ENCODE measurements at regions not wholly inside any gene's neighbourhood (a gene's known extent, or its start where the extent isn't known, plus 50 kb on each side); places are given as distances from the start of the nearest gene placed in this dataset.
A peak's percentile ranks its signal among the peaks of the same experiment; 100 is the strongest.
"Not testable (repeated sequence)": the region's sequence is repeated elsewhere in the genome, so short reads cannot be mapped to it uniquely, and the experiment has no call there.

- in situ Hi-C loops (cut with MboI; ENCODE audit: low pct_unique_long_range_greater_than_20kb, low sequenced_read_pairs): no loop called here
- no peak for DNase-seq
Measured at GRCh38 chr10:25843551-25844170, 90.4 kb upstream of the MYO3A start.

GRCh38 chr10:25844716-25845115, 89.3 kb upstream of the MYO3A start:
- DNase-seq; in situ Hi-C loops (cut with MboI; ENCODE audit: low pct_unique_long_range_greater_than_20kb, low sequenced_read_pairs): not testable (repeated sequence)

- DNase-seq: no peak
- in situ Hi-C loops (cut with MboI; ENCODE audit: low pct_unique_long_range_greater_than_20kb, low sequenced_read_pairs): no loop called here
Measured at GRCh38 chr10:25849268-25849667, 84.8 kb upstream of the MYO3A start.

- no peak for DNase-seq
- in situ Hi-C loops (cut with MboI; ENCODE audit: low pct_unique_long_range_greater_than_20kb, low sequenced_read_pairs): no loop called here
Measured at GRCh38 chr10:25849988-25850387, 84.0 kb upstream of the MYO3A start.

- in situ Hi-C loops (cut with MboI; ENCODE audit: low pct_unique_long_range_greater_than_20kb, low sequenced_read_pairs): no loop called here
Measured at GRCh38 chr10:25851548-25851947, 82.5 kb upstream of the MYO3A start.

GRCh38 chr10:25852364-25852941, 81.6 kb upstream of the MYO3A start:
- in situ Hi-C loops (cut with MboI; ENCODE audit: low pct_unique_long_range_greater_than_20kb, low sequenced_read_pairs): no loop called here
- no peak for DNase-seq

More at GRCh38 chr10:25851548-25851947, 82.5 kb upstream of the MYO3A start:
- no peak for DNase-seq

- no peak for DNase-seq
- in situ Hi-C loops (cut with MboI; ENCODE audit: low pct_unique_long_range_greater_than_20kb, low sequenced_read_pairs): no loop called here
Measured at GRCh38 chr10:25858076-25858475, 76.0 kb upstream of the MYO3A start.

GRCh38 chr10:25865267-25865666, 68.8 kb upstream of the MYO3A start:
- DNase-seq: no peak
- in situ Hi-C loops (cut with MboI; ENCODE audit: low pct_unique_long_range_greater_than_20kb, low sequenced_read_pairs): no loop called here

- in situ Hi-C loops (cut with MboI; ENCODE audit: low pct_unique_long_range_greater_than_20kb, low sequenced_read_pairs): no loop called here
- DNase-seq: no peak
Measured at GRCh38 chr10:25867321-25867720, 66.7 kb upstream of the MYO3A start.

- no peak for DNase-seq
- in situ Hi-C loops (cut with MboI; ENCODE audit: low pct_unique_long_range_greater_than_20kb, low sequenced_read_pairs): no loop called here
Measured at GRCh38 chr10:25869067-25869591, 64.9 kb upstream of the MYO3A start.

GRCh38 chr10:25869609-25870008, 64.4 kb upstream of the MYO3A start:
- in situ Hi-C loops (cut with MboI; ENCODE audit: low pct_unique_long_range_greater_than_20kb, low sequenced_read_pairs): no loop called here
- no peak for DNase-seq

- DNase-seq; in situ Hi-C loops (cut with MboI; ENCODE audit: low pct_unique_long_range_greater_than_20kb, low sequenced_read_pairs): not testable (repeated sequence)
Measured at GRCh38 chr10:25874402-25874801, 59.6 kb upstream of the MYO3A start.

- peak; percentile 70 for DNase-seq
- in situ Hi-C loops (cut with MboI; ENCODE audit: low pct_unique_long_range_greater_than_20kb, low sequenced_read_pairs): no loop called here
Measured at GRCh38 chr10:25875556-25876165, 58.4 kb upstream of the MYO3A start.

- in situ Hi-C loops (cut with MboI; ENCODE audit: low pct_unique_long_range_greater_than_20kb, low sequenced_read_pairs): no loop called here
- no peak for DNase-seq
Measured at GRCh38 chr10:25877296-25877695, 56.7 kb upstream of the MYO3A start.
